Right renal cortex interstitium (tissue), 3 donors: ENCODE measurements at regions not wholly inside any gene's neighbourhood (a gene's known extent, or its start where the extent isn't known, plus 50 kb on each side); places are given as distances from the start of the nearest gene placed in this dataset.

Experiments used
- DNase-seq, 3 donors: peaks; one replicate each; pipeline ENCODE4 v3.0.0-alpha.2; 2013; ENCODE audit warnings: low read depth in 3 of 3, low spot score in 2 of 3

DNA sequence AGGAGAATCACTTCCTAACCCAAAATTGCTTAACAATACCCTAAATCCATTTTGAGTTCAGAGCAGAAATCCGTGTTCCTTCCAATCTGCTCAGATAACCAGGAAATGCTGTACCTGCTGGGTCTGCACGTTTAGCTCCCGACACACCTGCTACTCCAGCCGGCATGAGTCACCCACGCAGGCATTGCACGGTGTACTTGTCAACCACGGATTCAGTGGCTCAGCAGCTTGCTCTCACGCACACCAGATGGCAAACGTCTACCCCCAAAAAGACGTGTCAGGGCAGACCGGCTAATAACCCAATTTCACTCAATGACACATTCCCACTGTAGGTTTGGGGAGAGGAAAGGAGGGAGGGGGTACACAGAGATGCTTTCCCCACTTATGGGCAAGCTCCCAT lies 468.1 kb downstream of the SOX9 start:
- no peak for DNase-seq

DNA sequence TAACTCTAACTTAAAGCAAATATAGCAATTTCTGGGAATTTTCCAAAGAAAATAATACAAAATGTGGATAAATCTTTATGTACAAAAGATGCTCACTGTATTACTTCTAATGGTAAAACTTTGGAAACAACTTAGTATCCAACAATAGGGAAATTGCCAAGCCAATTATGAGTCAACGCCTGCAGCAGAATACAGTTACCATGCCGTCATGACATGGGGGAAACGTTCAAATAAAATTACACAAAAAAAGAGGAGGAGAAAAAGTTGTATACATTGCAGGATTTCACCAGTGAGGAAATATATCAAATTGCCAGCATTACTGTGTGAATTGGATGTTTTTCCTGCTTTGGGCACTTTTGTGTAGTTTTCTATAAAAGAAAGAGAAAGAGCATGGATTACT lies 469.6 kb downstream of the SOX9 start:
- no peak for DNase-seq

- DNase-seq, result no peak
These were observed 470.1 kb downstream of the SOX9 start for GRCh38 chr17:72590882-72591281.

- no peak for DNase-seq
These were observed 470.7 kb downstream of the SOX9 start for GRCh38 chr17:72591289-72592241.

DNA sequence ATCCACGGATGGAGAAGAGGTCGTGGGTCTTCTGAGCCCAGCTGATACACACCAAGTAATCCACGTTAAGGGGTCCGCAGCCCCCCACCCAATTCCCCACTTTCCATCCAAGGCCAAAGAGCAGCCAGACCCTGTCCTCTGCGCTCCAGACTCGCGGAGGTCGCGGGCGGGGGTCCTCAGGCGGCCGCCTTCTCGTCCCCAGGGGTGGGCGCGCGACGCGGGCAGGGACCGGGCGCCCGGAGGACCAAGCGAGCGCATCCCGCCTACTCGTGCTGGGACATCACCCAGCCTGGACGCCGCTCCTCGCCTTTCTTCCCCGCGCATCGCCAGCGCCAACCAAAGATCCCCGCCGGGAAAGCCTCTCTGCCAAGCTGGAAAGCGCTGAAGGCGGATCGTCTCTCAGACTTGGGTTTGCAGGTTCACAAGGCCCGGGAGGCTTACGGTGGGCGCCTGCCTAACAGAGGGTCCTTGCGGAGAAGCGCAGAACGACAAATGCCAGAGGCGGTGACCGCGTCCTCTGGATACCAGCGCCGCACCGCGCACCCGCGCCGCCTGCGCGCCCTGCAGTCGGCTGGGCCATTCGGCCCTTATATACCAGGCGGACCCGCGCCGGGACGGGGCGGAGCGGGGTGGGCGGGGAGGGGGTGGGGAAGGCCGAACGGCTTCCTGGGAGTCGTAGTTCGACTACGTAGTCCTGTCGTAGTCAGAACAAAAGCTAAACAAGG lies 471.6 kb downstream of the SOX9 start:
- peak in 2 of 3 donors; percentile 60 to 67 for DNase-seq

DNA sequence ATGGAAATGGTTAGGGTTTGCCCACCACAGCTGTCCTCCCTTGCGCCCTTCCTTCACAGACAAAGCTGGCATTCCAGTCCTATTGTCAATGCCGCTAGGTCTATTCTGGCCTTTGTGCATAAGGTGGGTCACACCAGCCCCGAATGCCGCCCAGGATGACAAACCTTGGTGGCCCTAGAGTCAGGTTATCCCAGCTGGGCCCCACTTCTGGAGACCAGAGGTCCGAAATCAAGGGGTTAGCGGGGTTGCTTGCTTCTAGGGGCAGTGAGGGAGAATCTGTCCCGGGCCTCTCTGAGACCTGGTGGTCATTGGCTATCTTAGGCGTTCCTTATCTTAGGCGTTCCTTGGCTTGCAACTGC lies 472.1 kb downstream of the SOX9 start:
- DNase-seq, result no peak

DNA sequence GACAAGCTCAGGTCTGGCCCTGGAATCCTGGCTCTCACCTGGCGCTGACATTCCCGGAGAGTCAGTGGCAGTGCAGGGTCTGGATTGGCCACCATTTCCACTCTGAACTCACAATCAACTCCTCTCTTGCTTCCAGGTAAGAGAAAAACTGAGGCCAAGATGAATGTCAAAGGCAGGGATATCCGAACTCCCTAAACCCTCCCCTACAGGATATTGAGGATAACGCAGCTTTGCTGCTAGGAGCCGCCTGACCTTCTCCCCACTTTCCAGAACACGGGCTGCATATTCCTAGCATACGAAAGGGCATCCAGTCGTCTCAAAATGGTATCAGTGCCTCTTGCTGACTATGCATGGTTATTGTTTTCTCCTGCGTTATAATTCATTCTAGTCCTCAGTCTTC lies 473.4 kb downstream of the SOX9 start:
- DNase-seq, result no peak
